Natural killer cell (primary cell): ENCODE measurements at regions not wholly inside any gene's neighbourhood (a gene's known extent, or its start where the extent isn't known, plus 50 kb on each side); places are given as distances from the start of the nearest gene placed in this dataset.

Experiments
- ATAC-seq, 3 donors: fragments of 150-1000 bp in 2 of 3; fragments of 200-7000 bp in 1 of 3; cut with Tn5 transposase; 1 replicate in 1 of 3; 2 replicates in 2 of 3; pipeline ENCODE4 v1.10.0; 2021; ENCODE audit warnings: mild to moderate bottlenecking in 2 of 3, moderate library complexity in 2 of 3
- DNase-seq, 2 donors: peaks; one replicate each; pipeline versions ENCODE4 v3.0.0 to v3.0.0-alpha.2; 2013 to 2021; ENCODE audit warnings: mixed read lengths in 1 of 2
- H3K27ac ChIP-seq: one replicate; pipeline ENCODE4 v1.5.1; 2013; ENCODE audit warnings: mild to moderate bottlenecking, low read length
- H3K27me3 ChIP-seq: one replicate; pipeline ENCODE4 v1.6.1; 2013; ENCODE audit warnings: low read length; ENCODE audit not compliant: control insufficient read depth, insufficient read depth
- H3K36me3 ChIP-seq: one replicate; pipeline ENCODE4 v1.6.1; 2013; ENCODE audit warnings: low read length; ENCODE audit not compliant: control insufficient read depth, insufficient read depth
- H3K4me1 ChIP-seq: one replicate; pipeline ENCODE4 v1.6.1; 2013; ENCODE audit warnings: low read length; ENCODE audit not compliant: control insufficient read depth, insufficient read depth
- H3K4me3 ChIP-seq: one replicate; pipeline ENCODE4 v1.5.1; 2013; ENCODE audit warnings: low read length
- H3K9me3 ChIP-seq: one replicate; pipeline ENCODE4 v1.6.1; 2013; ENCODE audit warnings: low read length; ENCODE audit not compliant: control insufficient read depth, insufficient read depth
- H3K27ac Mint-ChIP-seq, 2 donors: one replicate each; pipeline ENCODE4 v1.8.0; 2022; ENCODE audit warnings: mild to moderate bottlenecking in 2 of 2, mixed read lengths in 2 of 2, moderate library complexity in 1 of 2
- H3K27me3 Mint-ChIP-seq, 2 donors: one replicate each; pipeline ENCODE4 v1.8.0; 2022; ENCODE audit warnings: low read depth in 2 of 2, mixed read lengths in 2 of 2
- H3K36me3 Mint-ChIP-seq: one replicate; pipeline ENCODE4 v1.8.0; 2022; ENCODE audit warnings: mixed read lengths
- H3K4me1 Mint-ChIP-seq, 2 donors: one replicate each; pipeline ENCODE4 v1.8.0; 2022; ENCODE audit warnings: mixed read lengths in 2 of 2
- H3K4me3 Mint-ChIP-seq: one replicate; pipeline ENCODE4 v1.8.0; 2022; ENCODE audit warnings: mild to moderate bottlenecking, moderate library complexity, mixed read lengths
- H3K9me3 Mint-ChIP-seq, 2 donors: one replicate each; pipeline ENCODE4 v1.8.0; 2022; ENCODE audit warnings: mixed read lengths in 2 of 2
- WGBS: methylation state at CpG from one replicate; pipeline ENCODE4 v1.1.7; 2013; ENCODE audit warnings: missing lambda C conversion rate; ENCODE audit not compliant: insufficient coverage; 5-methylcytosine and 5-hydroxymethylcytosine counted together
- intact Hi-C: fragments of 100-400 bp; cut with micrococcal nuclease; formaldehyde crosslinking; loops from one replicate; pipeline ENCODE4 v1.14.2; 2022
- TF ChIP-seq, protein P1 (sequence below): fragments of 200-600 bp; IDR thresholded peaks from one replicate; pipeline ENCODE4 v1.8.0; 2022; ENCODE audit warnings: antibody characterized with exemption

GRCh38 chr2:242054881-242055801 lies 185.6 kb downstream of the RTP5 start:
- Mint-ChIP-seq H3K27ac (no peak overlapping the region), H3K36me3 (no peaks in the 10 kb centered on the region), H3K4me1 (no peaks in the 10 kb centered on the region), H3K4me3 (no peak overlapping the region), H3K9me3 (no peaks in the 10 kb centered on the region), H3K27me3 (peaks cover 37 to 47% of the 10 kb centered on the region in 2 donors)
- H3K27me3 ChIP-seq = no peaks in the 10 kb centered on the region
- TF ChIP-seq, protein P1, sequence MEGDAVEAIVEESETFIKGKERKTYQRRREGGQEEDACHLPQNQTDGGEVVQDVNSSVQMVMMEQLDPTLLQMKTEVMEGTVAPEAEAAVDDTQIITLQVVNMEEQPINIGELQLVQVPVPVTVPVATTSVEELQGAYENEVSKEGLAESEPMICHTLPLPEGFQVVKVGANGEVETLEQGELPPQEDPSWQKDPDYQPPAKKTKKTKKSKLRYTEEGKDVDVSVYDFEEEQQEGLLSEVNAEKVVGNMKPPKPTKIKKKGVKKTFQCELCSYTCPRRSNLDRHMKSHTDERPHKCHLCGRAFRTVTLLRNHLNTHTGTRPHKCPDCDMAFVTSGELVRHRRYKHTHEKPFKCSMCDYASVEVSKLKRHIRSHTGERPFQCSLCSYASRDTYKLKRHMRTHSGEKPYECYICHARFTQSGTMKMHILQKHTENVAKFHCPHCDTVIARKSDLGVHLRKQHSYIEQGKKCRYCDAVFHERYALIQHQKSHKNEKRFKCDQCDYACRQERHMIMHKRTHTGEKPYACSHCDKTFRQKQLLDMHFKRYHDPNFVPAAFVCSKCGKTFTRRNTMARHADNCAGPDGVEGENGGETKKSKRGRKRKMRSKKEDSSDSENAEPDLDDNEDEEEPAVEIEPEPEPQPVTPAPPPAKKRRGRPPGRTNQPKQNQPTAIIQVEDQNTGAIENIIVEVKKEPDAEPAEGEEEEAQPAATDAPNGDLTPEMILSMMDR = no peak
- no peak overlapping the region for H3K4me3 ChIP-seq
- H3K36me3 ChIP-seq = no peaks in the 10 kb centered on the region
- H3K27ac ChIP-seq = no peak overlapping the region
- DNase-seq (no peak), ATAC-seq (no peak)
- no peaks in the 10 kb centered on the region for H3K4me1 ChIP-seq
- WGBS = 90% methylated on average over 39 of the region's 39 CpGs
- intact Hi-C loops = no loop called here
- no peaks in the 10 kb centered on the region for H3K9me3 ChIP-seq

DNA sequence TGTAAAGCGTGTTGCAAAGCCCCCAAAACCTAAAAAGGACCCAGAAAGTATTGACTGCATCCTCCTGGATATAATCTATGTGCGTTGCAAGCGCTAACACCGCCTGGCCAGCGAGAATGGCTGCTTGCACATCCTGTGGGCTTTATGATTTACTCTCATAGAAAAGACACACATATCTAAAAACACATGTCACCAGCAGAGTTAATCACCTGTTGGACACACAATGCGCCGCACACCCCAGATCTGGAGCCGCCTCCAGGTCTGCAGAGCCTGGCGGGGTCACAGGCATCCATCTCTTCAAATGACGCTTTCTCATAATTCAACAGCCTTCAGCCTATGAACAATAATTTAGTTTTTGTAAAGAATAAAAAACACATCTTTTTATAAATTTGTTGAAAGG lies 186.5 kb downstream of the RTP5 start:
- H3K9me3 ChIP-seq = no peaks in the 10 kb centered on the region
- no peak for ATAC-seq
- 90% methylated on average over 9 of the region's 10 CpGs for WGBS
- Mint-ChIP-seq H3K4me1 (no peaks in the 10 kb centered on the region), H3K27me3 (peaks cover 33 to 45% of the 10 kb centered on the region in 2 donors), H3K9me3 (no peaks in the 10 kb centered on the region), H3K36me3 (no peaks in the 10 kb centered on the region), H3K4me3 (no peak overlapping the region), H3K27ac (no peak overlapping the region)
- no peak overlapping the region for H3K27ac ChIP-seq
- intact Hi-C loops = no loop called here
- TF ChIP-seq, protein P1 = no peak
- H3K4me1 ChIP-seq = no peaks in the 10 kb centered on the region
- no peak for DNase-seq
- H3K36me3 ChIP-seq = no peaks in the 10 kb centered on the region
- no peak overlapping the region for H3K4me3 ChIP-seq
- no peaks in the 10 kb centered on the region for H3K27me3 ChIP-seq

DNA sequence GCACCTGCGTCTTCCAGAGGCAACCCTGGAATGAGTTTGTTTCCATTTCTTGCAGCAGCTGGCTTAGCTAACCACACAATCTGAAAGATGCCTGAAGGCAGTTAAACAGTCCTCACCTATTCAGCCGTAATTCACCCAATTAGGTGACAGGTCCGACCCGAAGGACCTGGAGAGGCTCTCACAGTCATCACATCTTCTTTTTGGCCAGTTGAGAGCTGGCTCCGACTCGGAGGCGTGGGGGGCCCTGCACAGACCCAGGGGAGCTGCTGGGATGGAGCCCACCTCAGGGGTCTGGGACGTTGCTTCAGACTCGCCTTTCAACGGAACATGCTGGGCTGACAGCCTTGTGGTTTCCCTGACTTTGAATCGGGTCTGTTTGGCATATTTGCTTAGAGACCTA lies 187.3 kb downstream of the RTP5 start:
- no peaks in the 10 kb centered on the region for H3K36me3 ChIP-seq
- no peak overlapping the region for H3K27ac ChIP-seq
- H3K27ac Mint-ChIP-seq = no peak overlapping the region
- TF ChIP-seq, protein P1 = no peak
- 70% methylated on average over 11 of the region's 11 CpGs for WGBS
- no peak for DNase-seq
- peaks cover 30 to 45% of the 10 kb centered on the region in 2 donors for H3K27me3 Mint-ChIP-seq
- ATAC-seq = no peak
- no peak overlapping the region for H3K4me3 ChIP-seq
- intact Hi-C loops = no loop called here
- H3K4me1 Mint-ChIP-seq = no peaks in the 10 kb centered on the region
- H3K27me3 ChIP-seq = no peaks in the 10 kb centered on the region
- no peaks in the 10 kb centered on the region for H3K4me1 ChIP-seq
- no peaks in the 10 kb centered on the region for H3K9me3 Mint-ChIP-seq
- H3K9me3 ChIP-seq = no peaks in the 10 kb centered on the region
- no peak overlapping the region for H3K4me3 Mint-ChIP-seq
- no peaks in the 10 kb centered on the region for H3K36me3 Mint-ChIP-seq
